GM23338 (cell line): ENCODE measurements at regions not wholly inside any gene's neighbourhood (a gene's known extent, or its start where the extent isn't known, plus 50 kb on each side); places are given as distances from the start of the nearest gene placed in this dataset.
"Not testable (repeated sequence)": the region's sequence is repeated elsewhere in the genome, so short reads cannot be mapped to it uniquely, and the experiment has no call there.

ENCODE experiments used
- CREB1 ChIP-seq: fragments of 250-450 bp; sonication (Bioruptor Pico); IDR thresholded peaks from 2 replicates; pipeline ENCODE4 v1.5.0; 2020; ENCODE audit warnings: low read depth, mild to moderate bottlenecking, moderate library complexity
- CTCF ChIP-seq, 2 experiments: fragments of 200-600 bp in 1 of 2; sonication (generic) in 1 of 2; conservative IDR thresholded peaks; 2 replicates each; pipeline versions ENCODE4 v1.5.1 to v1.6.1; 2016 to 2017; ENCODE audit warnings: antibody characterized with exemption in 2 of 2, low read depth in 2 of 2, mild to moderate bottlenecking in 2 of 2, moderate library complexity in 1 of 2
- EZH2 ChIP-seq: fragments of 200-600 bp; sonication (generic); IDR thresholded peaks from one replicate; pipeline ENCODE4 v1.8.0; 2017; ENCODE audit warnings: antibody characterized with exemption, mild to moderate bottlenecking, low read depth; ENCODE audit not compliant: unreplicated experiment
- EZH2phosphoT487 ChIP-seq: fragments of 200-600 bp; sonication (generic); IDR thresholded peaks from one replicate; pipeline ENCODE4 v1.8.1; 2018; ENCODE audit warnings: antibody characterized with exemption; ENCODE audit not compliant: unreplicated experiment
- POLR2AphosphoS5 ChIP-seq: IDR thresholded peaks from 2 replicates; pipeline ENCODE4 v1.6.1; 2016; ENCODE audit warnings: antibody characterized with exemption, low read depth
- REST ChIP-seq: IDR thresholded peaks from one replicate; pipeline ENCODE4 v1.6.1; 2018; ENCODE audit warnings: antibody characterized with exemption; ENCODE audit not compliant: unreplicated experiment

- not testable (repeated sequence) for TF ChIP-seq CTCF (conservative IDR thresholded peaks at IDR 0.05; ENCODE audit: low read depth in 2 of 2); CREB1 (CRISPR knock-in tag); EZH2; EZH2phosphoT487; REST; POLR2AphosphoS5
These were observed 527.9 kb downstream of the XYLT1 start for GRCh38 chr16:16942849-16943248.
